Fibroblast of skin of scalp (primary cell): ENCODE measurements at regions not wholly inside any gene's neighbourhood (a gene's known extent, or its start where the extent isn't known, plus 50 kb on each side); places are given as distances from the start of the nearest gene placed in this dataset.

Experiments
- DNase-seq: peaks from one replicate; pipeline ENCODE4 v3.0.0-alpha.2; 2013

- DNase-seq, result no peak
These were observed 102.7 kb upstream of the CPEB4 start for GRCh38 chr5:173785400-173785799.

DNA sequence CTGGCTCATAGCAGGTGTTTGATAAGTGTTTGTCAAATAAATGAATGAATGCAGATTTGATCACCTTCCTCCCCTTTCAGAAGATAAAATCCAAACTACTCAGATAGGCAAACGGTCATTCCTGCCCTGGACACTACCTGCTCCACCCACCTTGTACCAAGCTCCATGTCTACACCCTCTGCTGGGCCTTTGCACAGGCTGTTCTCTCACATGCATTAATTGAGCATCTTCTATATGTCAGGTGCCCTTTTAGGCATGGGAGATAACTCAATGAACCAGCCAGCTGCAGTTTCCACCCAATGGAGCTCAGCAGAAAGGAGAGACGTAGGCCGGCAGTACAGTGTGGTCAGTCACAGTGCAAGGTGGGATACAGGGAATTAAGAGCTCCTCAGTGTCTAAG is 102.3 kb upstream of the CPEB4 start:
- no peak for DNase-seq

DNA sequence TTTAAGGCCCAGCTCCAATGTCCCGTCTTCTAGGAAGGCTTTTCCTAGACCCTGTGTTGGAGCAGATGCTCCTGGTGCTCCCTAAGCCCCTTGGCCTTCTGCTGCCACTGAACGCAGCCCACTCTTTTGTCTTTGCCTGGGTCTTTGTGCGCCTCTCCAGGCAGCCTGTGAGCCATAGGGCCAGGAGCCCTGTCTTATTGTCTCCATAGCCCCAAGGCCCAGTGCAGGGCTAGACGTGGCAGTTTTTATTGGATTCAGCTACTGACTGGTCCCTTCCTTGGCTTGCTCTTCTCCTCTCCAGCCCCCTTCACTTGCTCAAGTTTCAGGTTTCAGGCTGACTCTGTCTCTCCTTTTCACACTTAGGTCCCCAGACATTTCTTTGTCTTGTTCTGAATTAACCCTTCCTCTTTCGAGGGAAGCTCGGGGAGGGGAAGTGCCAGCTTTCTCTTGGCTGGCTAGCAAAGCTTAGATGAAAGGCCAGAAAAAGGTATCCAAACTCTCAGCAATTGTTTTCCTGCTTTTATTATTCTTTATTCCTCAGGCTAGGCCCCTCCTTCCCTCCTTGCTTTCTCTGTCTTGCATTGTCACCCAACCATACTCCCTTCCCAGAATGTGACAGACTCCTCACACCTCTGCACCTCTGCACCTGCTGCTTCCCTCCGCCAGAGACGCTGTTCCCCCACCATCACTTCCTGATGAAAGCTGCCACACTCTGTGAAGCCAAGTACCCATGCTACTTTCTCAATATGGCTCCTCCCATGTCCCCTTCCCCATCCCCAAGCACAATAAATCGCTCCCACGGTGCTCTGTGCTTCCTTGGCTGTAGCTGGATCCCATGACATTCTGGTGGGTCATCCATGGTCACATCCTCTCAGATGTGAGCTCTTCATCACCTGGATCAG is 101.6 kb upstream of the CPEB4 start:
- no peak for DNase-seq

GRCh38 chr5:173789031-173789920 is 98.9 kb upstream of the CPEB4 start:
- peak; percentile 49 for DNase-seq

DNA sequence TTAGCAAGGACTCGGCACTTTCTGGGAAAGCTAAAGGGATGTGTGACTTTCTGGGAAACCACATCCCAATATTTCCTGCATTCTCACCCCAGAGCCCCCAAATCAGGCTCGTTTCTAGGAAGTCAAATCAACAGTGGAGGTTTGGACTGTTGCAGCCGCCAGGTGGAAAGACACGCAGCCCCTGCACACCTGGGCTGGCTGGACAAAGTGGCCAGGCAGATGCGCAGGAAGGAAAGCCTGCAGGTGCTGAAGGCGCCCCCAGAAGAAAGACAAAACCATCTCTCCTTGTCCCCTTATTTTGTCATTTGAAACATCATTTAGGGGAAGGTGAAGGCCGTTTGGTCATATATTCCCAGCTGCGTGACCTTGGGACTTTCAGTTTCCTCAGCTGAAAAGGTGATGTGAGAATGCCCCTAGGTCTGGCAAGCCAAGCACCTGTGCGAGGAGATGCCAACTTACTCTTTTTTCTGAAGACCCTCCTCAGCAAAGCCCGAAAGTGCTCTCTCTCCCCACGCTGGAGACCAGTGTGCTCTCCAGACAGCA is 97.9 kb upstream of the CPEB4 start:
- DNase-seq, result no peak

DNA sequence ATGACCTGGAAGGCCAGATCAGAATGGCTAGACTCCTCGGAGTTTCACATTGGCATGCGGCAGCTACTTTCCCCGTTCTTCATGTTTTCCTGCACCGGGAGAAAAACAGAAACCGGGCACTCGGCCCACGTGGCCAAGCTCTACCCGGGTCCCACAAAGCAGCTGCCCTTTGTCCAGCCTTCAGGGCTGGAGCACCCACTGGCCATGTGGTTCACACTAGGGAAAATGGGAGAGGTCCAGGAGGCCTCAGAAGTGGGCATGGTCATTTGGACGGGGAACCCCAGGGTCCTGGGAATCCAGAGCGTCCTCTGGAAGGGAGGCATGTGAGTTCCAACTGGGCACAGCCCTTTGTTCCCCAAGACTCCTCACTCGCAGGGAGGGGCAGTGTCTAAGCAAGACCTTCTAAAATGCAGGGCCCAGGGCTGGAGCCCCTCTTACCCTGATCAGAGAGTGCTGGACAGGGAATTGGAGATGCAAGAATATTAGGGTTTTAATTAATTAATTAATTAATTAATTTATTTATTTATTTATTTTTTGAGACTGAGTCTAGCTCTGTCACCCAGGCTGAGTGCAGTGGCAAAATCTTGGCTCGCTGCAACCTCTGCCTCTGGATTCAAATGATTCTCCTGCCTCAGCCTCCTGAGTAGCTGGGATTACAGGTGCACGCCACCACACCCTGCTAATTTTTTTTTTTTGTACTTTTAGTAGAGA is 97.2 kb upstream of the CPEB4 start:
- no peak for DNase-seq

DNA sequence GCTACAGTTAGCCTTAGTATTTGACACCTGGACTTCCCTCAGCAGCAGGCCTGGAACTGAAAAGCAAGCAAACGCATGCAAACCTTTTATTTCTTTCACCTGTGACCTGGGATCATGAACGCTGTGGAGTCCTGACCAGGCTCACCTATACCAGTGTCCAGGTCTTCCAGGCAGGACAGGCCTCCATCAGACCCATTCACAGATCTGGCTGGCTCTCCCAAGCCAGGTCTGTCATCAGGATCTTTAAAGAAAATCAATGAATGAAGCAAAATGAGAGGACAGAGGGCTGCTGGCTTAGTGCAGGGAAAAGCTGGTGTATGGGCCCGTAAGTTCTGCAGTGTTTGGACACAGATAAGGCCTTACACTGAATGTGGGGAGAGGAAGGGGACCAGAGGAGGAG is 96.3 kb upstream of the CPEB4 start:
- no peak for DNase-seq

DNA sequence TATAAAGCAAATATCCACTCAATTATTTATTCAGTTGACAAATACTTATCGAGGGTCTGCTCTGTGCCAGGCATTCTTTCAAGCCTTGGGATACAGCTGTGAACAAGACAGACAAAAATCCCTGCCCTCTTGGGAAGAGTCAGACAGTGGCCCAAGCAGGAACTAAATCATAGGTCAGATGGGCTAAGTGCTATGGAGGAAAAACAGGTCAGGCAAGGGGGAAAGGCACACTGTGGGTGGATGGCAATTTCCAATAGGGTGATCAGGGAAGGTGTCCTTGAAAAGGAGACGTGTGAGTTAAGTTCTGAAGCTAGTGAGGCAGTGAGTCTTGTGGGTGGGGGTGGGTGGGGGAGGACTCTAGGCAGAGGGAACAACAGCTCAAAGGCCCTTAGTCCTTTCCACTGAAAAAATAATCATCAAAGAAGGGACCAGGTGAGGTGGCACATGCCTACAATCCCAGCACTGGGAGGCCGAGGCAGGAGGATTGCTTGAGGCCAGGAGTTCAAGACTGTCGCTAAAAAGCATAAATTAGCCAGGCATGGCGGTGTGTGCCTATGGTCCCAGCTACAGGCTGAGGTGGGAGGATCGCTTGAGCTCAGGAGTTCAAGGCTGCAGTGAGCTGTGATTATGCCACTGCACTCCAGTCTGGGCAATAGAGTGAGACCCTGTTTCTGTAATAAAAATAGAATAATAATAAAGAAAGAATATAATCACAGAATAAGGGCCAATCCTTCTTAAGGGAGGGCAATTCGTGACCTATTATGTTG is 95.2 kb upstream of the CPEB4 start:
- no peak for DNase-seq

- no peak for DNase-seq
These were observed 94.3 kb upstream of the CPEB4 start for GRCh38 chr5:173793648-173794548.

GRCh38 chr5:173794901-173795416 is 93.2 kb upstream of the CPEB4 start:
- DNase-seq, result no peak

DNA sequence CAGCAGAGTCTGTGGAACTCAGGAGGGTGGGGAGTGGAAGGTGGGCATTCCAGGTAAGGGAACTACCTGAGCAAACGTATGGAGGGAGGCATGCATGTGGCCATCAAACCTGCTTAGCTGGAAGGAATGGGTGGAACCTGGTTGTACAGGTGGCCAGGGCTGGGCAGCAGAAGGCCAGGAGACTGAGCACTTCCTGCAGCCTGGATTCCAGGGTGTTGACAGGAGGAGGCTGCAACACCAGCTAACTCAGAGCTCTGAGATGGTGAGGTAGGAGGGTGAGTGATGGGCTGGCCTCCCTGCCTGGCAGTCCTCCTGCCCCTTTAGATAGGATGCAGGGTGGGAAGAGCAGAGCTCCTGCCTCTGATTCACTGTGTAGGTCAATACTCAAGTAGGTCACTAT is 92.5 kb upstream of the CPEB4 start:
- no peak for DNase-seq

- no peak for DNase-seq
These were observed 91.2 kb upstream of the CPEB4 start for GRCh38 chr5:173796721-173797495.

DNA sequence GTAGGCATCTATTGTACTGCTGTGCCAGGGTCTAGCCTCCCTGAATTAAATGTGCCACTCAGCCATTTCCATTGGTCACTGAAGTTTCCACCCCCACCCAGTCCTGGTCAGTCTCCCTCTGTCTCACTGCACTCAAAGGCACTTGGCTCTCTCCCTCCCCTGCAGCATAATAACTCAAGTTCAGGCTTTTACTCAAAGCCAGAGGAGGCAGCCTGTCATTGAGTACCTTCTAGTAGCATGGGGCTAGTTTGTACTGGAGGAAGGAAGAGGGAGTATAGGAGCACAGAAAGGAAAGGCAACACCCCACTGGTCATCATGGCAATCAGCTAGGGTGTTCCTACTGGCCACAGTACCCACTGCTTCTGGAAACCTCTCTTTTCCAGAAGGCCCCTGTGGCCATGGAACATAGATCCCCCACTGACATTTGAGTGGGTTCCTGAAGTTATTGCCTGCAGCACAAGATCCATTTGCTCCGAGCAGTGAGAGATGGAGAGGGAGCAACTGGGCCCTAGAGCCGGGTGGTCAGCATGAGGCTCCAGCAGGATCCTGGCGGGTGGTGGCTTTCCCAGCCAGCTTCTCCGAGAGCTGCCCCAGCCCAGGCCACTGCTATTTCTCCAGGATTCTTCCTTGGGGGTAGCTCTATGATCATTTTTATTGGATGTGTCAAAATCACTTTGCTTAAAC is 89.9 kb upstream of the CPEB4 start:
- no peak for DNase-seq

GRCh38 chr5:173800340-173800739 is 87.8 kb upstream of the CPEB4 start:
- DNase-seq, result no peak

- no peak for DNase-seq
These were observed 87.1 kb upstream of the CPEB4 start for GRCh38 chr5:173801006-173801405.

DNA sequence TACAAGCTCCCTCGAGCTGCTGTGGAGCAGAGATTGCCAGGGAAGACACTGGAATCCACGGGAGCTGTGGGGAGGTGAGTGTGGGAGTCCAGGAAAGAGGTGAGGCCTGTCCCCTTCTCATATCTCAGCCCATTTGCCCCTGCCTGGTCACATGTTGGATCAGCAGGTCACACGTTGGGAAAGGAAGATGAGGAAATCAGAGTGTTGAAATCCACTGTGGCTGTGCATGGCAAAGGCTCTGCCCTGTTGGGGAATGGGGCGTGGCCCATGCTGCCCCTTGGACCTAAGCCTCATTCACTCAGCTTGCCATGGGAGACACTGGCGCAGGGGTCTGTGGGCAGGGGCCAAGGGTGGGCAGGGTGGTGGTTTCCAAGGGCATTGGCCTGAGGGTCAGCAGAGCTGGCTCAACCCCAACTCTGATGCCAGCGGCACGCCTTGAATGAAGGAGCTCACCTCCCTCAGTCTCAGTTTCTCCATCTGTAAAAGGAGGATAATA is 85.4 kb upstream of the CPEB4 start:
- no peak for DNase-seq

DNA sequence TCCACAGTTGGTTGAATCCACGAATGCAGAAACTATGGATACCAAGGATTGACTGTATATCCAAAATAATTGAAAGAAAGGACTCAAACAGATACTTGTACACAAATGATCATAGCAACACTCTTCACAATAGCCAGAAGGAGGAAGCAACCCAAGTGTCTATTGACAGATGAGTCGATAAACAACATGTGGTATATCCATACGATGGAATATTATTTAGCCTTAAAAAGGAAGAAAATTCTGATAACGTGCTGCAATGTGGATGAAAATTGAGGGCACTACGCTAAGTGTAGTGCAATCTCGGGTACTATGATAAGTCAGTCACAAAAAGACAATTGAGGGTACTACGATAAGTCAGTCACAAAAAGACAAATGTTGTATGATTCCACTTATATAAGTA is 83.6 kb upstream of the CPEB4 start:
- DNase-seq, result no peak

GRCh38 chr5:173806270-173807035 is 81.7 kb upstream of the CPEB4 start:
- DNase-seq, result no peak
